Progenitor cell of endocrine pancreas (in vitro differentiated cells): ENCODE measurements at regions not wholly inside any gene's neighbourhood (a gene's known extent, or its start where the extent isn't known, plus 50 kb on each side); places are given as distances from the start of the nearest gene placed in this dataset.
"Not testable (repeated sequence)": the region's sequence is repeated elsewhere in the genome, so short reads cannot be mapped to it uniquely, and the experiment has no call there.

Experiments
- DNase-seq: peaks from one replicate; pipeline ENCODE4 v3.0.0; 2021; ENCODE audit warnings: low spot score; ENCODE audit not compliant: unreplicated experiment
- H3K27ac Mint-ChIP-seq: 2 replicates; pipeline ENCODE4 v1.8.0; 2021; ENCODE audit warnings: mild to moderate bottlenecking, moderate library complexity, mixed read lengths
- H3K27me3 Mint-ChIP-seq: 2 replicates; pipeline ENCODE4 v1.8.0; 2021; ENCODE audit warnings: mixed read lengths
- H3K36me3 Mint-ChIP-seq: 2 replicates; pipeline ENCODE4 v1.8.0; 2022; ENCODE audit warnings: mixed read lengths; ENCODE audit not compliant: insufficient read depth
- H3K4me1 Mint-ChIP-seq: 2 replicates; pipeline ENCODE4 v1.8.0; 2021; ENCODE audit warnings: low read depth, mixed read lengths
- H3K4me3 Mint-ChIP-seq: 2 replicates; pipeline ENCODE4 v1.8.0; 2021; ENCODE audit warnings: low read depth, mild to moderate bottlenecking, moderate library complexity, mixed read lengths
- H3K9me3 Mint-ChIP-seq: 2 replicates; pipeline ENCODE4 v1.8.0; 2021; ENCODE audit warnings: low read depth, mixed read lengths
- CTCF ChIP-seq: fragments of 200-600 bp; sonication (generic); IDR thresholded peaks from one replicate; pipeline ENCODE4 v1.5.0; 2021; ENCODE audit warnings: antibody characterized with exemption, mild to moderate bottlenecking; ENCODE audit not compliant: unreplicated experiment

DNA sequence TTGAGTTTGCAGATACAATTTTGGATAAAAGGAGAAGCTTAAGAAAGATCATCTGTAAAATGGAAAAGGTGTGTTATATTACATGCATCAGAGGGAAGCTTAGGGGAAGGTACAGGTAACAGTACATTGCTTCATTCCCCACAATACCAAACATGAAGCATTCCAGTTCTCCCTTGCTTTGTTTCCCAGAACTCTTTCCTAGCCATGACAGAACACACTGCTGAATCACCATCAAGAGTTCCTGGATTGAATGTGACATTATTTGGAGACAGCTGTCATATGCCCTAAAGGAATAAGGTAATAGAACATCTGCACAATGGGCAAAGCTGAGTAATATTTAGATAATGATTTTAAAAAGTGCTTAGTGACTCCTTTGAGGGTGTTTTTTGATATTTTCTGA is 303.5 kb upstream of the ST8SIA4 start:
- Mint-ChIP-seq H3K27me3 (no peaks in the 10 kb centered on the region), H3K36me3 (no peaks in the 10 kb centered on the region), H3K4me3 (no peak overlapping the region), H3K4me1 (no peaks in the 10 kb centered on the region), H3K27ac (no peak overlapping the region), H3K9me3 (no peaks in the 10 kb centered on the region)
- DNase-seq: no peak
- TF ChIP-seq CTCF: no peak

DNA sequence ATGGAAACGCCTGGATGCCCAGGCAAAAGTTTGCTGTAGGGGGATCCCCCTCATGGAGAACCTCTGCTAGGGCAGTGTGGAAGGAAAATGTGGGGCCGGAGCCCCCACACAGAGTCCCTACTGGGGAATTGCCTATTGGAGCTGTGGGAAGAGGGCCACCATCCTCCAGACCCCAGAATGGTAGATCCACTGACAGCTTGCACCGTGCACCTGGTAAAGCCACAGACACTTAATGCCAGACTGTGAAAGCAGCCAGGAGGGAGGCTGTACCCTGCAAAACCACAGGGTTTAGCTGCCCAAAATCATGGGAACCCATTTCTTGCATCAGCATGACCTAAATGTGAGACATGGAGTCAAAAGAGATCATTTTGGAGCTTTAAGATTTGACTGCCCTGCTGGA is 302.0 kb upstream of the ST8SIA4 start:
- DNase-seq, H3K4me1 Mint-ChIP-seq, H3K27ac Mint-ChIP-seq: not testable (repeated sequence)

DNA sequence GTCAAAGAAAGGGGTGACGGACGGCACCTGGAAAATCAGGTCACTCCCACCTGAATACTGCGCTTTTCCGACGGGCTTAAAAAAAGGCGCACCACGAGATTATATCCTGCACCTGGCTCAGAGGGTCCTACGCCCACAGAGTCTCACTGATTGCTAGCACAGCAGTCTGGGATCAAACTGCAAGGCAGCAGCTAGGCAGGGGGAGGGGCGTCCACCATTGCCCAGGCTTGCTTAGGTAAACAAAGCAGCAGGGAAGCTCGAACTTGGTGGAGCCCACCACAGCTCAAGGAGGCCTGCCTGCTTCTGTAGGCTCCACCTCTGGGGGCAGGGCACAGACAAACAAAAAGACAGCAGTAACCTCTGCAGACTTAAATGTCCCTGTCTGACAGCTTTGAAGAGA is 277.3 kb upstream of the ST8SIA4 start:
- H3K9me3 Mint-ChIP-seq, H3K27ac Mint-ChIP-seq, H3K4me3 Mint-ChIP-seq, H3K4me1 Mint-ChIP-seq, DNase-seq, H3K27me3 Mint-ChIP-seq, H3K36me3 Mint-ChIP-seq: not testable (repeated sequence)

More for the DNA sequence above, 302.0 kb upstream of the ST8SIA4 start:
- not testable (repeated sequence) for H3K9me3 Mint-ChIP-seq, H3K4me3 Mint-ChIP-seq, H3K36me3 Mint-ChIP-seq, H3K27me3 Mint-ChIP-seq

DNA sequence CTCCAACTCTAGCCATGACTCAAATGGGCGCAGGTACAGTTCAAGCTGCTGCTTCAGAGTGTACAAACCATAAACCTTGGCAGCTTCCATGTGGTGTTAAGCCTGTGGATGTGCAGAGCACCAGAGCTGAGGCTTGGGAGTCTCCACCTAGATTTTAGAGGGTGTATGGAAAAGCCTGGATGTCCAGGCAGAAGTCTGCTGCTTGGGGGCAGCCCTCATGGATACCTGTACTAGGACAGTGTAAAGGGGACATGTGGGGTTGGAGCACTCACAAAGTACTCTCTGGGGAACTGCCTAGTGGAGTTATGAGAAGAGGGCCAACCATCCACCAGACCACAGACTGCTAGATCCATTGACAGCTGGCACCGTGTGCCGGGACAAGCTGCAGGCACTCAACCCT is 273.5 kb upstream of the ST8SIA4 start:
- DNase-seq: no peak
- no peak overlapping the region for H3K4me3 Mint-ChIP-seq
- H3K36me3 Mint-ChIP-seq: peaks cover 3% of the 10 kb centered on the region
- H3K27ac Mint-ChIP-seq: no peak overlapping the region
- peaks cover 10% of the 10 kb centered on the region for H3K9me3 Mint-ChIP-seq
- H3K27me3 Mint-ChIP-seq: no peaks in the 10 kb centered on the region
- TF ChIP-seq CTCF: no peak
- peaks cover 6% of the 10 kb centered on the region for H3K4me1 Mint-ChIP-seq

- no peak for TF ChIP-seq CTCF
- DNase-seq: no peak
- H3K4me3 Mint-ChIP-seq: no peak overlapping the region
- no peak overlapping the region for H3K27ac Mint-ChIP-seq
- peaks cover 3% of the 10 kb centered on the region for H3K36me3 Mint-ChIP-seq
- H3K9me3 Mint-ChIP-seq: peaks cover 10% of the 10 kb centered on the region
- peaks cover 6% of the 10 kb centered on the region for H3K4me1 Mint-ChIP-seq
- no peaks in the 10 kb centered on the region for H3K27me3 Mint-ChIP-seq
These were observed 271.9 kb upstream of the ST8SIA4 start for GRCh38 chr5:101174981-101175380.

GRCh38 chr5:101163088-101163487 is 260.0 kb upstream of the ST8SIA4 start:
- no peak for TF ChIP-seq CTCF
- Mint-ChIP-seq H3K27me3 (no peaks in the 10 kb centered on the region), H3K4me3 (no peak overlapping the region), H3K4me1 (peaks cover 2% of the 10 kb centered on the region), H3K36me3 (no peaks in the 10 kb centered on the region), H3K9me3 (peaks cover 6% of the 10 kb centered on the region), H3K27ac (no peak overlapping the region)
- no peak for DNase-seq
